Left lung (tissue), 4 donors: ENCODE measurements at regions not wholly inside any gene's neighbourhood (a gene's known extent, or its start where the extent isn't known, plus 50 kb on each side); places are given as distances from the start of the nearest gene placed in this dataset.

ENCODE experiments used
- ATAC-seq: fragments of 200-7000 bp; cut with Tn5 transposase; one replicate; pipeline ENCODE4 v1.9.1; 2020; ENCODE audit warnings: moderate library complexity
- DNase-seq, 4 donors: peaks; one replicate each; pipeline ENCODE4 v3.0.0-alpha.2; 2013 to 2020
- H3K27ac ChIP-seq, 2 donors: fragments of 200-600 bp; sonication (generic) in 1 of 2; one replicate each; pipeline versions ENCODE4 v1.5.0 to v1.8.0; 2020 to 2021
- H3K27me3 ChIP-seq, 2 donors: fragments of 200-600 bp; sonication (generic) in 1 of 2; one replicate each; pipeline versions ENCODE4 v1.5.0 to v1.8.0; 2020 to 2021
- H3K36me3 ChIP-seq, 2 donors: fragments of 200-600 bp; sonication (generic) in 1 of 2; one replicate each; pipeline versions ENCODE4 v1.5.0 to v1.8.0; 2020 to 2021
- H3K4me1 ChIP-seq, 2 donors: fragments of 200-600 bp; one replicate each; pipeline ENCODE4 v1.8.0; 2021
- H3K4me3 ChIP-seq, 2 donors: fragments of 200-600 bp; sonication (generic) in 1 of 2; one replicate each; pipeline versions ENCODE4 v1.5.0 to v1.8.0; 2020 to 2021; ENCODE audit warnings: mild to moderate bottlenecking in 1 of 2
- H3K9me3 ChIP-seq, 2 donors: fragments of 200-600 bp; sonication (generic) in 1 of 2; one replicate each; pipeline versions ENCODE4 v1.5.0 to v1.8.0; 2020 to 2021
- CTCF ChIP-seq, 2 donors: fragments of 200-600 bp; sonication (generic) in 1 of 2; IDR thresholded peaks; one replicate each; pipeline versions ENCODE4 v1.5.0 to v1.8.0; 2021; ENCODE audit warnings: antibody characterized with exemption in 2 of 2
- intact Hi-C, 2 donors: fragments of 100-400 bp; cut with DNase I; formaldehyde crosslinking; loops; one replicate each; pipeline versions ENCODE4 v1.11.2 to v1.14.2; 2022
- donor health status: DM: no; HTN: yes; CAD: no.
- donor health status: DM: no; HTN: no; CAD: no.

- intact Hi-C loops: no loop called here
- ATAC-seq: no peak
- no peak for TF ChIP-seq CTCF (IDR thresholded peaks at IDR 0.05)
- no peak for DNase-seq
- Histone ChIP-seq H3K4me1 (no peaks in the 10 kb centered on the region), H3K27ac (no peak overlapping the region), H3K27me3 (no peaks in the 10 kb centered on the region), H3K36me3 (no peaks in the 10 kb centered on the region), H3K9me3 (no peaks in the 10 kb centered on the region), H3K4me3 (no peak overlapping the region)
Observed at GRCh38 chr5:107063511-107063910, 607.2 kb downstream of the EFNA5 start.

GRCh38 chr5:107058803-107059202 is 611.9 kb downstream of the EFNA5 start:
- no peak overlapping the region for H3K27ac ChIP-seq
- ATAC-seq: no peak

GRCh38 chr5:107058235-107058634 is 612.5 kb downstream of the EFNA5 start:
- no peak for DNase-seq
- Histone ChIP-seq H3K4me1 (no peaks in the 10 kb centered on the region), H3K4me3 (no peak overlapping the region), H3K36me3 (no peaks in the 10 kb centered on the region), H3K9me3 (no peaks in the 10 kb centered on the region), H3K27ac (no peak overlapping the region), H3K27me3 (no peaks in the 10 kb centered on the region)
- ATAC-seq: no peak
- intact Hi-C loops: no loop called here
- TF ChIP-seq CTCF (IDR thresholded peaks at IDR 0.05): no peak

More at GRCh38 chr5:107058803-107059202, 611.9 kb downstream of the EFNA5 start:
- Histone ChIP-seq H3K4me3 (no peak overlapping the region), H3K36me3 (no peaks in the 10 kb centered on the region), H3K27me3 (no peaks in the 10 kb centered on the region), H3K4me1 (no peaks in the 10 kb centered on the region), H3K9me3 (no peaks in the 10 kb centered on the region)
- no peak for DNase-seq
- intact Hi-C loops: no loop called here
- TF ChIP-seq CTCF (IDR thresholded peaks at IDR 0.05): no peak

GRCh38 chr5:107056278-107056677 is 614.5 kb downstream of the EFNA5 start:
- DNase-seq: no peak
- H3K36me3 ChIP-seq: no peaks in the 10 kb centered on the region
- intact Hi-C loops: no loop called here
- H3K4me1 ChIP-seq: no peaks in the 10 kb centered on the region
- H3K4me3 ChIP-seq: no peak overlapping the region
- no peak overlapping the region for H3K27ac ChIP-seq
- no peaks in the 10 kb centered on the region for H3K27me3 ChIP-seq
- no peaks in the 10 kb centered on the region for H3K9me3 ChIP-seq
- ATAC-seq: no peak
- no peak for TF ChIP-seq CTCF (IDR thresholded peaks at IDR 0.05)

- no peak for TF ChIP-seq CTCF (IDR thresholded peaks at IDR 0.05)
- Histone ChIP-seq H3K36me3 (no peaks in the 10 kb centered on the region), H3K27ac (no peak overlapping the region), H3K27me3 (no peaks in the 10 kb centered on the region), H3K4me3 (no peak overlapping the region), H3K9me3 (no peaks in the 10 kb centered on the region), H3K4me1 (no peaks in the 10 kb centered on the region)
- no peak for ATAC-seq
- no peak for DNase-seq
- intact Hi-C loops: no loop called here
Observed at GRCh38 chr5:107047048-107047447, 623.7 kb downstream of the EFNA5 start.
